T1000 (cell line): ENCODE measurements at regions not wholly inside any gene's neighbourhood (a gene's known extent, or its start where the extent isn't known, plus 50 kb on each side); places are given as distances from the start of the nearest gene placed in this dataset.
"Not testable (repeated sequence)": the region's sequence is repeated elsewhere in the genome, so short reads cannot be mapped to it uniquely, and the experiment has no call there.

ENCODE experiments used
- DNase-seq: peaks from one replicate; lab custom pipeline; 2025; ENCODE audit warnings: mixed read lengths; lab: John Stamatoyannopoulos, UW

GRCh38 chr5:28313321-28313951 is 1275.0 kb upstream of the CDH9 start:
- DNase-seq = no peak

- no peak for DNase-seq
Observed at GRCh38 chr5:28310696-28311095, 1272.3 kb upstream of the CDH9 start.

- DNase-seq = no peak
Observed at GRCh38 chr5:28305891-28306290, 1267.5 kb upstream of the CDH9 start.

GRCh38 chr5:28301712-28302111 is 1263.3 kb upstream of the CDH9 start:
- DNase-seq = peak; percentile 95

GRCh38 chr5:28296254-28297013 is 1258.0 kb upstream of the CDH9 start:
- DNase-seq = no peak

GRCh38 chr5:28287021-28287420 is 1248.6 kb upstream of the CDH9 start:
- DNase-seq = not testable (repeated sequence)

- DNase-seq = no peak
Observed at GRCh38 chr5:28286566-28286965, 1248.2 kb upstream of the CDH9 start.

- no peak for DNase-seq
Observed at GRCh38 chr5:28284788-28285187, 1246.4 kb upstream of the CDH9 start.

- no peak for DNase-seq
Observed at GRCh38 chr5:28281351-28281750, 1243.0 kb upstream of the CDH9 start.

- DNase-seq = no peak
Observed at GRCh38 chr5:28275931-28276330, 1237.5 kb upstream of the CDH9 start.

GRCh38 chr5:28269978-28270377 is 1231.6 kb upstream of the CDH9 start:
- no peak for DNase-seq

GRCh38 chr5:28265877-28266276 is 1227.5 kb upstream of the CDH9 start:
- DNase-seq = no peak

GRCh38 chr5:28254846-28255245 is 1216.5 kb upstream of the CDH9 start:
- no peak for DNase-seq

- no peak for DNase-seq
Observed at GRCh38 chr5:28253431-28253830, 1215.0 kb upstream of the CDH9 start.

GRCh38 chr5:28249771-28250415 is 1211.5 kb upstream of the CDH9 start:
- DNase-seq = no peak

GRCh38 chr5:28234356-28234968 is 1196.1 kb upstream of the CDH9 start:
- DNase-seq = no peak

GRCh38 chr5:28226407-28226806 is 1188.0 kb upstream of the CDH9 start:
- DNase-seq = no peak

- DNase-seq = no peak
Observed at GRCh38 chr5:28219539-28219938, 1181.2 kb upstream of the CDH9 start.

- DNase-seq = no peak
Observed at GRCh38 chr5:28217695-28218094, 1179.3 kb upstream of the CDH9 start.

GRCh38 chr5:28216939-28217360 is 1178.6 kb upstream of the CDH9 start:
- no peak for DNase-seq

GRCh38 chr5:28215091-28215490 is 1176.7 kb upstream of the CDH9 start:
- DNase-seq = no peak

GRCh38 chr5:28214292-28214691 is 1175.9 kb upstream of the CDH9 start:
- no peak for DNase-seq

- DNase-seq = no peak
Observed at GRCh38 chr5:28208356-28208755, 1170.0 kb upstream of the CDH9 start.
